Upper lobe of right lung (tissue), 1 donor: ENCODE measurements at regions not wholly inside any gene's neighbourhood (a gene's known extent, or its start where the extent isn't known, plus 50 kb on each side); places are given as distances from the start of the nearest gene placed in this dataset.

ENCODE experiments used
- ATAC-seq: fragments of 200-7000 bp; cut with Tn5 transposase; one replicate; pipeline ENCODE4 v1.9.1; 2020; ENCODE audit warnings: mild to moderate bottlenecking, moderate library complexity
- DNase-seq: peaks from one replicate; pipeline ENCODE4 v3.0.0-alpha.2; 2020
- H3K27ac ChIP-seq: fragments of 200-600 bp; one replicate; pipeline ENCODE4 v1.8.0; 2022
- H3K27me3 ChIP-seq: fragments of 200-600 bp; one replicate; pipeline ENCODE4 v1.8.0; 2022; ENCODE audit warnings: mild to moderate bottlenecking
- H3K36me3 ChIP-seq: fragments of 200-600 bp; one replicate; pipeline ENCODE4 v1.8.0; 2022
- H3K4me1 ChIP-seq: fragments of 200-600 bp; one replicate; pipeline ENCODE4 v1.8.0; 2022
- H3K4me3 ChIP-seq: fragments of 200-600 bp; one replicate; pipeline ENCODE4 v1.8.0; 2022; ENCODE audit warnings: mild to moderate bottlenecking
- H3K9me3 ChIP-seq: fragments of 200-600 bp; one replicate; pipeline ENCODE4 v1.8.0; 2022
- intact Hi-C: fragments of 100-400 bp; cut with DNase I; formaldehyde crosslinking; loops from one replicate; pipeline ENCODE4 v1.11.0; 2022
- TF ChIP-seq, protein P1 (sequence below): fragments of 200-600 bp; IDR thresholded peaks from one replicate; pipeline ENCODE4 v1.8.0; 2022; ENCODE audit warnings: antibody characterized with exemption
- donor health status: DM: no; HTN: yes; CAD: no; lungs with severe emphysema.

GRCh38 chr7:66864294-66864693 is 56.7 kb upstream of the TMEM248 start:
- Histone ChIP-seq H3K9me3 (no peaks in the 10 kb centered on the region), H3K36me3 (peaks cover 14% of the 10 kb centered on the region), H3K4me3 (no peak overlapping the region), H3K4me1 (no peaks in the 10 kb centered on the region), H3K27me3 (no peaks in the 10 kb centered on the region), H3K27ac (no peak overlapping the region)
- ATAC-seq (no peak), DNase-seq (no peak)
- intact Hi-C loops, result no loop called here
- TF ChIP-seq, protein P1, sequence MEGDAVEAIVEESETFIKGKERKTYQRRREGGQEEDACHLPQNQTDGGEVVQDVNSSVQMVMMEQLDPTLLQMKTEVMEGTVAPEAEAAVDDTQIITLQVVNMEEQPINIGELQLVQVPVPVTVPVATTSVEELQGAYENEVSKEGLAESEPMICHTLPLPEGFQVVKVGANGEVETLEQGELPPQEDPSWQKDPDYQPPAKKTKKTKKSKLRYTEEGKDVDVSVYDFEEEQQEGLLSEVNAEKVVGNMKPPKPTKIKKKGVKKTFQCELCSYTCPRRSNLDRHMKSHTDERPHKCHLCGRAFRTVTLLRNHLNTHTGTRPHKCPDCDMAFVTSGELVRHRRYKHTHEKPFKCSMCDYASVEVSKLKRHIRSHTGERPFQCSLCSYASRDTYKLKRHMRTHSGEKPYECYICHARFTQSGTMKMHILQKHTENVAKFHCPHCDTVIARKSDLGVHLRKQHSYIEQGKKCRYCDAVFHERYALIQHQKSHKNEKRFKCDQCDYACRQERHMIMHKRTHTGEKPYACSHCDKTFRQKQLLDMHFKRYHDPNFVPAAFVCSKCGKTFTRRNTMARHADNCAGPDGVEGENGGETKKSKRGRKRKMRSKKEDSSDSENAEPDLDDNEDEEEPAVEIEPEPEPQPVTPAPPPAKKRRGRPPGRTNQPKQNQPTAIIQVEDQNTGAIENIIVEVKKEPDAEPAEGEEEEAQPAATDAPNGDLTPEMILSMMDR, result no peak

DNA sequence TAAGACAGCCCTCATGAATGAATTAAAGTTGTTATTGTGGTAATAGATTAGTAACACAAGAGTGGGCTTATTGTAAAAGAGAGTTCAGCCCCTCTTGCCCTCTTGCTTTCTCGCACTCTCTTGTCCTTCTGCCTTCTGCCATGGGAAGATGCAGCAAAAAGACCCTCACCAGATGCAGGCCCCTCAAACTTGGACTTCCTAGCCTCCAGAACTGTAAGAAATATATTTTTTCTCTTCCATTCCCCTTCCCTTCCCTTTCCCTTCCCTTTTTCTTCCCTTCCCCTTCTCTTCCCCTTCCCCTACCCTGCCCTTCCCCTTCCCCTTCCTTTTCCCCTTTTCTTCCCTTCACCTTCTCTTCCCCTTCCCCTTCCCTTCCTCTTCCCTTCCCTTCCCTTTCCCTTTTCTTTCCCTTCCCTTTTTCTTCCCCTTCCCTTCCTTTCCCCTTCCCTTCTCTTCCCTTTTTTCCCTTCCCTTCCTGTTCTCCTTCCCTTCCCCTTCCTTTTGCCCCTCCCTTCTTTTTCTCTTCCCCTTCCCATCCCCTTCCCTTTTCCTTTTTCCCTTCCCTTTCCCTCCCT is 55.6 kb upstream of the TMEM248 start:
- TF ChIP-seq, protein P1, result no peak
- Histone ChIP-seq H3K9me3 (no peaks in the 10 kb centered on the region), H3K27ac (no peak overlapping the region), H3K27me3 (no peaks in the 10 kb centered on the region), H3K4me1 (no peaks in the 10 kb centered on the region), H3K4me3 (no peak overlapping the region), H3K36me3 (peaks cover 14% of the 10 kb centered on the region)
- ATAC-seq (no peak), DNase-seq (no peak)
- intact Hi-C loops, result no loop called here

- intact Hi-C loops, result no loop called here
- H3K4me3 ChIP-seq, result no peak overlapping the region
- H3K27me3 ChIP-seq, result no peaks in the 10 kb centered on the region
- no peak for DNase-seq
- no peak overlapping the region for H3K27ac ChIP-seq
- no peaks in the 10 kb centered on the region for H3K4me1 ChIP-seq
- TF ChIP-seq, protein P1, result no peak
- ATAC-seq, result no peak
- peaks cover 11% of the 10 kb centered on the region for H3K36me3 ChIP-seq
- H3K9me3 ChIP-seq, result no peaks in the 10 kb centered on the region
Observed at GRCh38 chr7:66867198-66867790, 53.7 kb upstream of the TMEM248 start.

DNA sequence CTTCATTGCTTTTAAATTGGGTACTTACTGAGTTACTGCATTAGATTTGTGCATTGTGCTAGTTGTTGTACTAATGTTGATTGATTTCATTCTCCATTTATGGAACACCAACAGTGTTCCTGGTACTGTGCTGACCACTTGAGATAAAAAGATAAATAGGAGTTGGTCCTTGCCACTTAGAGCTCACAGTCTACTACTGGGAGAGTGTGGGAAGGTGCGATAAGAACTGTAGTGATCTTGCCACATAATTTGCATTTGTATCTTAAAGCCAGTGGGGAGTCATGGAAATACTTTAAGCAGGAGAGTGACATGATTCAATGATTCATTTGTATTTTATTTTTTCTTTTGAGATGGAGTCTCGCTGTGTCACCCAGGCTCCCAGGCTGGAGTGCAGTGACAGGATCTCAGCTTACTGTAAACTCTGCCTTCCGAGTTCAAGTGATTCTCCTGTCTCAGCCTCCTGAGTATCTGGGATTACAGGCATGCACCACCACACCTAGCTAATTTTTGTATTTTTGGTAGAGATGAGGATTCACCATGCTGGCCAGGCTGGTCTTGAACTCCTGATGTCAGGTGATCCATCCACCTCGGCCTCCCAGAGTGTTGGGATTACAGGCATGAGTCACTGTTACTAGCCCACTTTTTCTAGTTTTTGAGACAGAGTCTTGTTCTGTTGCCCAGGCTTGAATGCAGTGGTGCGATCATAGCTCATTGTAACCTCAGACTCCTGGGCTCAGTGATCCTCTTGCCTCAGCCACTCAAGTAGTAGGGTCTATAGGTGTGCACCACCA is 51.2 kb upstream of the TMEM248 start:
- DNase-seq, result no peak
- no peak overlapping the region for H3K27ac ChIP-seq
- intact Hi-C loops, result no loop called here
- TF ChIP-seq, protein P1, result no peak
- no peaks in the 10 kb centered on the region for H3K4me1 ChIP-seq
- no peaks in the 10 kb centered on the region for H3K9me3 ChIP-seq
- peak; percentile 52 for ATAC-seq
- H3K4me3 ChIP-seq, result no peak overlapping the region
- no peaks in the 10 kb centered on the region for H3K36me3 ChIP-seq
- H3K27me3 ChIP-seq, result no peaks in the 10 kb centered on the region

DNA sequence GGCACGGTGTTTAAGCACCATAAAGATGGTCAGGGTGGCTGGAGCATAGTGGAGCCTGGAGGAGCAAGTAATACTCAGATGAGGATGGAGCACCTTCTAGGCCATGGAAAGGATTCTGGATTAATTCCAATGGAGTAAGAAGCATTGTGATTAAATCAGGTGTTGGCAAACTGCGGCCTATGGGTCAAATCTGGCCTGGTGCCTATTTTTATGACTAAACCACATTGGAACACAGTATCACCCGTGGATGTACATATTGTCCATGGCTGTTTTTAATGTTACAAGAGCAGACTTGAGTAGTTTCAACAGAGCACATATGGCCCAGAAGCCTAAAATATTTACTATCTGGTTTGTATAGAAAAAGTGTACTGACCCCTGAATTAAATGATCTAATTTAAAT is 49.9 kb upstream of the TMEM248 start:
- DNase-seq, result no peak
- TF ChIP-seq, protein P1, result no peak
- no peaks in the 10 kb centered on the region for H3K27me3 ChIP-seq
- no peaks in the 10 kb centered on the region for H3K9me3 ChIP-seq
- no peaks in the 10 kb centered on the region for H3K4me1 ChIP-seq
- intact Hi-C loops, result no loop called here
- no peak overlapping the region for H3K4me3 ChIP-seq
- no peaks in the 10 kb centered on the region for H3K36me3 ChIP-seq
- no peak overlapping the region for H3K27ac ChIP-seq
- no peak for ATAC-seq
